ENCODE measurements at regions not wholly inside any gene's neighbourhood (a gene's known extent, or its start where the extent isn't known, plus 50 kb on each side); places are given as distances from the start of the nearest gene placed in this dataset.

DNA sequence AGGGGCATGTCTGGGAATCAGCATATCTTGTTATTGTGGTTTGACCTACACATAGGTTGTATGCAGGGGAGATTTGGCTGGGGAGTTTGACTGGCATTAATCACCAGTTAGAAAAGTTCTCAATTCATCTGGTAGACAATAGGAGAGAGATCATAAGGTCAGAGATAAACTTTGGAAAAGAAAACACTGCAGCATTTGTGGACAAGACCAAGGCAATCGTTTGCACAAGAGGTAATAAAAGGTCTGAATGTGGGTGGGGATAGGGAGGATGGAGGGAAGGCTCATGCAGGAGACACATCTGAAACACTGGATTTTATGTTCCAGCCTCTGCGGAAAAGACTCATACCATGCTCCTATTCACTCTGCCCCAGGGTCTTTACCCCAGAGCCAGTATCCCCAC is 136.9 kb downstream of the MAIP1 start:
- Histone ChIP-seq H3K36me3 (ENCODE audit: control insufficient read depth in 2 of 2, insufficient read depth in 2 of 2, low read length in 2 of 2) (no peaks in the 10 kb centered on the region), H3K4me1 (ENCODE audit: control insufficient read depth in 2 of 2, insufficient read depth in 2 of 2, low read length in 2 of 2) (peaks cover 0 to 3% of the 10 kb centered on the region in 2 donors)

DNA sequence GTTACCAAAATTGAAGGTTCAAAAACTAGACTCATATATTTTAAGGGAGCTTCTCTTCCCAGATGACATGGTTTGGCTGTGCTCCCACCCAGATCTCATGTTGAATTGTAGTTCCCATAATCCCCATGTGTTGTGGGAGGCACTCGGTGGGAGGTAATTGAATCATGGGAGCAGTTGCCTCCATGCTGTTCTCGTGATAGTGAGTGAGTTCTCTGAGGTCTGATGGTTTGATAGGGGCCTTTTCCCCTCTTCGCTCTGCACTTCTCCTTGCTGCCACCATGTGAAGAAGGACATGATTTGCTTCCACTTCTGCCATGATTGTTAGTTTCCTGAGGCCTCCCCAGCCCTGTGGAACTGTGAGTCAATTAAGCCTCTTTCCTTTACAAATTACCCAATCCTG is 140.1 kb downstream of the MAIP1 start:
- Histone ChIP-seq H3K4me1 (ENCODE audit: control insufficient read depth in 2 of 2, insufficient read depth in 2 of 2, low read length in 2 of 2) (peaks cover 0 to 3% of the 10 kb centered on the region in 2 donors), H3K9ac (ENCODE audit: low read depth in 1 of 2, low read length in 2 of 2) (no peak overlapping the region), H3K27me3 (ENCODE audit: control insufficient read depth in 2 of 2, insufficient read depth in 2 of 2, low read length in 2 of 2) (no peaks in the 10 kb centered on the region)

More for the DNA sequence above, 136.9 kb downstream of the MAIP1 start:
- Histone ChIP-seq H3K9ac (ENCODE audit: low read depth in 1 of 2, low read length in 2 of 2) (no peak overlapping the region), H3K27me3 (ENCODE audit: control insufficient read depth in 2 of 2, insufficient read depth in 2 of 2, low read length in 2 of 2) (no peaks in the 10 kb centered on the region), H3K4me3 (ENCODE audit: low read length in 2 of 2) (no peak overlapping the region), H3K27ac (ENCODE audit: low read depth in 2 of 2, low read length in 2 of 2) (no peak overlapping the region), H3K9me3 (ENCODE audit: control insufficient read depth in 2 of 2, low read length in 2 of 2) (no peaks in the 10 kb centered on the region)

DNA sequence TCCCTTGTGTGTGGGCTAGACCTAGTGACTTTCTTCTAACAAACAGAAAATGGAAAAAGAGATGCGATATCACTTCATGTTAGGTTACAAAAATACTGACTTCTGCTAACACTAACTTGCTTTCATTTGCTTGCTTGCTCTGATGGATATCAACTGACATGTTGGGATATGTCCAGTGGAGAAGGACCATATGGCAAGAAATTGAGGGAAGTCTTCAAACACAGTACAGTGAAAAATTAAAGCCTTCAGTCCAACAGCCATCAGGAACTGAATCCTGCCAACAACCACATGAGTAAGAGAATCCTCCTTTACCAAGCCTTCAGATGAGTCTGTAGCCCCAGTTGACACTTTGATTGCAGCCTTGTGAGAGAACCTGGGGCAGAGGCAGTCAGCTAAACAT is 143.9 kb downstream of the MAIP1 start:
- Histone ChIP-seq H3K9ac (ENCODE audit: low read depth in 1 of 2, low read length in 2 of 2) (no peak overlapping the region), H3K27ac (ENCODE audit: low read depth in 2 of 2, low read length in 2 of 2) (no peak overlapping the region), H3K4me1 (ENCODE audit: control insufficient read depth in 2 of 2, insufficient read depth in 2 of 2, low read length in 2 of 2) (no peaks in the 10 kb centered on the region), H3K9me3 (ENCODE audit: control insufficient read depth in 2 of 2, low read length in 2 of 2) (no peaks in the 10 kb centered on the region), H3K36me3 (ENCODE audit: control insufficient read depth in 2 of 2, insufficient read depth in 2 of 2, low read length in 2 of 2) (no peaks in the 10 kb centered on the region), H3K27me3 (ENCODE audit: control insufficient read depth in 2 of 2, insufficient read depth in 2 of 2, low read length in 2 of 2) (no peaks in the 10 kb centered on the region), H3K4me3 (ENCODE audit: low read length in 2 of 2) (no peak overlapping the region)

More for the DNA sequence above, 140.1 kb downstream of the MAIP1 start:
- Histone ChIP-seq H3K27ac (ENCODE audit: low read depth in 2 of 2, low read length in 2 of 2) (no peak overlapping the region), H3K9me3 (ENCODE audit: control insufficient read depth in 2 of 2, low read length in 2 of 2) (no peaks in the 10 kb centered on the region), H3K36me3 (ENCODE audit: control insufficient read depth in 2 of 2, insufficient read depth in 2 of 2, low read length in 2 of 2) (no peaks in the 10 kb centered on the region), H3K4me3 (ENCODE audit: low read length in 2 of 2) (no peak overlapping the region)

DNA sequence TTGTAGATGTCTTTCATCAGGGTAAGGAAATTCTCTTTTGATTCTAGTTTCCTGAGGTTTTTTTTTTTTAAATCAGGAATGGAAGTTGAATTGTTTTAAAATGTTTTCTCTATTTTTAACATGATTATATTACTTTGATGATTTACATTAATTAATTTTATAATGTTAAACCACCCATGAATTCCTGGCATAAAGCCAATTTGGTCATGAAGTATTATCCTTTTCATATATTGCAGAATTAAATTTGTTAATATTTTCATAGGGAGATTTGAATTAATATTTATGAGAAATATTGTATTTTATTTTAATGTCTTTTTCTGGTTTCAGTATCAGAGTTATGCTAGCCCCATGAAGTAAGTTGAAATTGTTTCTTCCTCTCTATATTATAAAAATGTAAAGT is 144.6 kb downstream of the MAIP1 start:
- H3K27ac ChIP-seq (ENCODE audit: low read depth in 2 of 2, low read length in 2 of 2), result no peak overlapping the region
- H3K4me1 ChIP-seq (ENCODE audit: control insufficient read depth in 2 of 2, insufficient read depth in 2 of 2, low read length in 2 of 2), result no peaks in the 10 kb centered on the region
- H3K36me3 ChIP-seq (ENCODE audit: control insufficient read depth in 2 of 2, insufficient read depth in 2 of 2, low read length in 2 of 2), result no peaks in the 10 kb centered on the region
- H3K9ac ChIP-seq (ENCODE audit: low read depth in 1 of 2, low read length in 2 of 2), result no peak overlapping the region
- no peaks in the 10 kb centered on the region for H3K27me3 ChIP-seq (ENCODE audit: control insufficient read depth in 2 of 2, insufficient read depth in 2 of 2, low read length in 2 of 2)
- H3K9me3 ChIP-seq (ENCODE audit: control insufficient read depth in 2 of 2, low read length in 2 of 2), result no peaks in the 10 kb centered on the region
- no peak overlapping the region for H3K4me3 ChIP-seq (ENCODE audit: low read length in 2 of 2)

DNA sequence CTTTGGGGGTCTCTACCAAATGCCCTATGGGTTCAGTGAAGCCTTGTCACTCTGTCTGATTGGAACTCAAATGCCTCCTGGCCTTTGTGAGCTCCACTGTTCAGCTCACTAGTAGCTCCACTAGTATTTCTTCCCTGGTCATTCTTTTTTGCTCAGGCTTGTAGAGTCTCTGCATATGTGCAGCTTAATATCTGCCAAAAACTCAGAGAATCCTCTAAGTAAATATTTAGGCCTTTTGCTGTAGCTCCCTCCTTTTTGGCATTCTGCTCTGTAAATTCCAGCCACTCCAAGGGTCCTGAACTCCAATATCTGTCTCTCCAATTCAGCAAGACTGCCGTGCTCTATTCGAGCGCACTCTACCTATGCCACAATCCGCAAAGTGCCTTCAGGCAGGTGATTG is 146.5 kb downstream of the MAIP1 start:
- no peaks in the 10 kb centered on the region for H3K27me3 ChIP-seq (ENCODE audit: control insufficient read depth in 2 of 2, insufficient read depth in 2 of 2, low read length in 2 of 2)
- H3K36me3 ChIP-seq (ENCODE audit: control insufficient read depth in 2 of 2, insufficient read depth in 2 of 2, low read length in 2 of 2), result no peaks in the 10 kb centered on the region
- no peaks in the 10 kb centered on the region for H3K4me1 ChIP-seq (ENCODE audit: control insufficient read depth in 2 of 2, insufficient read depth in 2 of 2, low read length in 2 of 2)
- no peaks in the 10 kb centered on the region for H3K9me3 ChIP-seq (ENCODE audit: control insufficient read depth in 2 of 2, low read length in 2 of 2)
- no peak overlapping the region for H3K4me3 ChIP-seq (ENCODE audit: low read length in 2 of 2)
- no peak overlapping the region for H3K27ac ChIP-seq (ENCODE audit: low read depth in 2 of 2, low read length in 2 of 2)
- H3K9ac ChIP-seq (ENCODE audit: low read depth in 1 of 2, low read length in 2 of 2), result no peak overlapping the region

DNA sequence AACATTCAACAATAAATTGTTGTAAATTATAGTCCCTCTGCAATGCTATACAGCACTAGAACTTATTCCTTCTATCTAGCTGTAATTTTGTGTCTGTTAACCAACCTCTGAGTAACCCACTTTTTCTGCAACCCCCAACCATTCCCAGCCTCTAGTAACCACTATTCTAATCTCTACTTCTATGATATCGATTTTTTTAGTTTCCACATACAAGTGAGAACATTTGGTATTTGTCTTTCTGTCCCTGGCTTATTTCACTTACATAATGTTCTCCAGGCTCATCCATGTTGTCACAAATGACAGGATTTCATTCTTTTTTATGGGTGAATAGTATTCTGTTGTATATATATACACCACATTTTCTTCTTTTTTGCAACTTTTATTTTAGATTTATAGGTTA is 147.6 kb downstream of the MAIP1 start:
- no peak overlapping the region for H3K9ac ChIP-seq (ENCODE audit: low read depth in 1 of 2, low read length in 2 of 2)
- H3K4me3 ChIP-seq (ENCODE audit: low read length in 2 of 2), result no peak overlapping the region
- H3K27me3 ChIP-seq (ENCODE audit: control insufficient read depth in 2 of 2, insufficient read depth in 2 of 2, low read length in 2 of 2), result no peaks in the 10 kb centered on the region
- H3K27ac ChIP-seq (ENCODE audit: low read depth in 2 of 2, low read length in 2 of 2), result no peak overlapping the region
- H3K9me3 ChIP-seq (ENCODE audit: control insufficient read depth in 2 of 2, low read length in 2 of 2), result no peaks in the 10 kb centered on the region
- no peaks in the 10 kb centered on the region for H3K36me3 ChIP-seq (ENCODE audit: control insufficient read depth in 2 of 2, insufficient read depth in 2 of 2, low read length in 2 of 2)
- no peaks in the 10 kb centered on the region for H3K4me1 ChIP-seq (ENCODE audit: control insufficient read depth in 2 of 2, insufficient read depth in 2 of 2, low read length in 2 of 2)

DNA sequence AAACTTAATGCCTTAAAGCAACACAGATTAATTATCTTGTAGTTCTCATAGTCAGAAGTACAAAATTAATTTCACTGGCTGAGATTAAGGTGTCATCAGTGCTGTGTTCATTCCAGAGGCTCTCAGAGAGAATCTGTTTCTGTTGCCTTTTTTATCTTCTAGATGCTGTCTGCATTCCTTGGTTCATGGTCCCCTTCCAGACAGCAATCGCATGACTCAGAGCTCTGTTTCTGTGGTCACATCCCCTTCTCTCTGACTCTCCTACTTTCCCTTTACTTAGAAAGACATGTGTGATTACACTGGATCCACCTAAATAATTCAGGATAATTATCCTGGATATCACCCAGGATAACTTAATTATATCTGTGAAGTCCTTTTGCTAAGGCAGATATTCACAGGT is 148.6 kb downstream of the MAIP1 start:
- Histone ChIP-seq H3K27me3 (ENCODE audit: control insufficient read depth in 2 of 2, insufficient read depth in 2 of 2, low read length in 2 of 2) (no peaks in the 10 kb centered on the region), H3K4me1 (ENCODE audit: control insufficient read depth in 2 of 2, insufficient read depth in 2 of 2, low read length in 2 of 2) (no peaks in the 10 kb centered on the region), H3K9me3 (ENCODE audit: control insufficient read depth in 2 of 2, low read length in 2 of 2) (no peaks in the 10 kb centered on the region), H3K27ac (ENCODE audit: low read depth in 2 of 2, low read length in 2 of 2) (no peak overlapping the region), H3K4me3 (ENCODE audit: low read length in 2 of 2) (no peak overlapping the region), H3K9ac (ENCODE audit: low read depth in 1 of 2, low read length in 2 of 2) (no peak overlapping the region), H3K36me3 (ENCODE audit: control insufficient read depth in 2 of 2, insufficient read depth in 2 of 2, low read length in 2 of 2) (no peaks in the 10 kb centered on the region)

DNA sequence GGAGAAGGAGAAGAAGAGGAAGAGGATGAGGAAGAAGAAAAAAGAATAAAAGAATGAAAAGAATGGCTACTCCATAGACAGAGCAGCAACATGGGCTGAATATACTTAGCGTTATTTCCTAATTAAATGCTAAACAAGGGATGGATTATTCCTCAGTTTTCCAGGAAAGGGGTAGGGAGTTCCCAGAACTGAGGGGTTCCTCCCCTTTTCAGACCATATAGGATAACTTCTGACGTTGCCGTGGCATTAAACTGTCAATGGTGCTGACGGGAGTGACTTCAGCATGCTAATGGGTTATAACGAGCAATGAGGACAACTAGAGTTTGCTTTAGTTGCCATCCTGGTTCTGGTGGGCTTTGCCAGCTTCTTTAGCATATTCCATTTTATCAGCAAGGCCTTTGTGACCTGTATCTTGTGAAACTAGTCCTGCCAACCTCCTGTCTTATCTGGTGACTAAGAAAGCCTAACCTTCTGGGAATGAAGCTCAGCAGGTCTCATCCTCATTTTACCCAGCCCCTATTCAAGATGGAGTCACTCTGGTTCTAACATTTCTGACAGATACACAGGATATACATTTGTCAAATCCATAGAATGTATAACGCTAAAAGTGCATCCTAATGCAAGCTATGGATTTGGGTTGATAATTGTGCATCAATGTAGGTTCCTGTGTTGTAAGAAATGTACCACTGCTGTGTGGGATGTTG is 152.3 kb downstream of the MAIP1 start:
- H3K36me3 ChIP-seq (ENCODE audit: control insufficient read depth in 2 of 2, insufficient read depth in 2 of 2, low read length in 2 of 2), result no peaks in the 10 kb centered on the region
- H3K27ac ChIP-seq (ENCODE audit: low read depth in 2 of 2, low read length in 2 of 2), result no peak overlapping the region
- no peaks in the 10 kb centered on the region for H3K27me3 ChIP-seq (ENCODE audit: control insufficient read depth in 2 of 2, insufficient read depth in 2 of 2, low read length in 2 of 2)
- H3K4me1 ChIP-seq (ENCODE audit: control insufficient read depth in 2 of 2, insufficient read depth in 2 of 2, low read length in 2 of 2), result no peaks in the 10 kb centered on the region
- H3K9me3 ChIP-seq (ENCODE audit: control insufficient read depth in 2 of 2, low read length in 2 of 2), result no peaks in the 10 kb centered on the region
- no peak overlapping the region for H3K4me3 ChIP-seq (ENCODE audit: low read length in 2 of 2)
- no peak overlapping the region for H3K9ac ChIP-seq (ENCODE audit: low read depth in 1 of 2, low read length in 2 of 2)

DNA sequence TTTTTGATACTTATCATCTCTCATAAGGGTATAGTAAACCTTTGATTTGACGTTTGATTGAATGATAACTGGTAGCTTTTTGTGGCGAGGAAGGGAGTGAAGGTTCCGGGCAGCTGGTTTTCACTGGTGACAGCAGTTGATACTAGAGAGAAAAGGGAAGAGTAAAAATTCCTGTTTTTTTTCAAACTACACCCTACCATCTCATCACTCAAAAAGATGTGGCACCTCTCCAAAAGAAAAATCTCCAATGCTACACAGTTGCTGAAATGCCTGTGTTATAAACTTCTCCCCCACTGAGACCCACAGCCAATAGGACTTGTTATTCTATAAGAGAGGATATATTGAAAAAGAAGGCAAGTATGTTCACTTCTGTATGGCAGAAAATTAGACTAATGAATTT is 154.0 kb downstream of the MAIP1 start:
- Histone ChIP-seq H3K36me3 (ENCODE audit: control insufficient read depth in 2 of 2, insufficient read depth in 2 of 2, low read length in 2 of 2) (no peaks in the 10 kb centered on the region), H3K9me3 (ENCODE audit: control insufficient read depth in 2 of 2, low read length in 2 of 2) (no peaks in the 10 kb centered on the region), H3K9ac (ENCODE audit: low read depth in 1 of 2, low read length in 2 of 2) (no peak overlapping the region), H3K4me1 (ENCODE audit: control insufficient read depth in 2 of 2, insufficient read depth in 2 of 2, low read length in 2 of 2) (no peaks in the 10 kb centered on the region), H3K27ac (ENCODE audit: low read depth in 2 of 2, low read length in 2 of 2) (no peak overlapping the region), H3K27me3 (ENCODE audit: control insufficient read depth in 2 of 2, insufficient read depth in 2 of 2, low read length in 2 of 2) (no peaks in the 10 kb centered on the region), H3K4me3 (ENCODE audit: low read length in 2 of 2) (no peak overlapping the region)

DNA sequence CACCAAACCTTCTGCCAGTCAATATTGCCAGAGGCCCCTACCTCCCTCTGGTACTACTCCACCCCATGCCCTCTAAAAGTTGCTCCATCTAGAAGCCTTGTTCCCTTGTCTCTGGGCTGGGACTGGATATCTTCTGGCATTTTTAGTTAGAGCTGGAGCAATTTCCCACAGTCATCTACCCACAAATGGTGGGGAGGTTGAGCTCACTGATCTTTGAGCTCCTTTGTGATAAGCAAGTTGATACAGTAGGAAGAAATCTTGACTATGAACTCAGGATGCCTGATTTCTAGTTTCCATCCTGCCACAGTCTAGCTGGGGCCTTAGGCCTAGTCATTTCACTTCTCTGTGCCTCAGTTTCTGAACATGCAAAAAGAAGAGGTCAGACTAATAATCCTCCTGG is 155.0 kb downstream of the MAIP1 start:
- Histone ChIP-seq H3K4me3 (ENCODE audit: low read length in 2 of 2) (no peak overlapping the region), H3K4me1 (ENCODE audit: control insufficient read depth in 2 of 2, insufficient read depth in 2 of 2, low read length in 2 of 2) (no peaks in the 10 kb centered on the region), H3K27ac (ENCODE audit: low read depth in 2 of 2, low read length in 2 of 2) (no peak overlapping the region), H3K9ac (ENCODE audit: low read depth in 1 of 2, low read length in 2 of 2) (no peak overlapping the region), H3K9me3 (ENCODE audit: control insufficient read depth in 2 of 2, low read length in 2 of 2) (no peaks in the 10 kb centered on the region), H3K36me3 (ENCODE audit: control insufficient read depth in 2 of 2, insufficient read depth in 2 of 2, low read length in 2 of 2) (no peaks in the 10 kb centered on the region), H3K27me3 (ENCODE audit: control insufficient read depth in 2 of 2, insufficient read depth in 2 of 2, low read length in 2 of 2) (no peaks in the 10 kb centered on the region)
